KBM-7 (cell line): ENCODE measurements at regions not wholly inside any gene's neighbourhood (a gene's known extent, or its start where the extent isn't known, plus 50 kb on each side); places are given as distances from the start of the nearest gene placed in this dataset.

ENCODE experiments used
- DNase-seq: peaks from one replicate; pipeline ENCODE4 v3.0.0-alpha.2; 2015
- in situ Hi-C: fragments of 300-500 bp; cut with MboI; formaldehyde crosslinking; loops from 2 replicates; pipeline ENCODE4 v1.14.3; 2020; ENCODE audit warnings: low sequenced_read_pairs, low pct_unique_long_range_greater_than_20kb, mixed read lengths

DNA sequence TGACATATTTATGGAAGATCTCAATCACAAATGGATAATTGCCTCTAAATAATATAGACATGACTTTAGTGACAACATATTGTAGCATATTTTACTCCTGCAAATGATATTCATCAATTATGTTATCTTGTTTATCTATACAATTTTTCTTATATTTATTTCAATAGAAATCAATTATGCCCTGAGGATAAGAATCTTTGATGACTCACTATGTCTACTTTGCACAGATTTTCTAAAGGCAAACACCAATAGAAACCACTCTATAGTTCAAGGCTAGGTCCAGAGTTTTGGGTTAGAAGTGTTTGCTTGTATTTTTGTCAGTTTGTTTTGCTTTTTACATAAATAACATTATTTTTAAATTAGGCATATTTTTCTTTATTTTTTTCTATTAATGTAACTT lies 879.0 kb downstream of the LTN1 start:
- in situ Hi-C loops, result no loop called here

DNA sequence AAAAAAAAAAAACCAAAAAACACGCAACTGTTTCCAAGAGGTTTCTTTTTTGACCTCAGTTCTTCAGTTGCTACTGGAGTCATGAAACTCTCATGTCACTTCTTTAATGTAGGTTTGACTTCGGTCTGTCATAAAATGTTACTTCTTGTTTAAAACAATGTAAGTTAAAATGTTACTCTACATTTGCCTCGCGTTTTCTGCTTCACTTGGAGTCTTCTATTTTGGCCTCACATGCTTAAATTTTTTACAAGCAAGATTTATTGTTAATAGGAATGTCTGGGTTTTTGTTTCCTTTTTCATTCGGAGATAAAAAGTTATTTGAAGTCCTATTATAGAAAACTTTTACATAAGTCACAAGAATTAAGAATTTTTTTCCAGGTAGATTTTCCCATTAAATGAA lies 880.2 kb downstream of the LTN1 start:
- in situ Hi-C loops, result no loop called here
- no peak for DNase-seq

More for the DNA sequence above, 879.0 kb downstream of the LTN1 start:
- no peak for DNase-seq

GRCh38 chr21:28111151-28111619 lies 881.5 kb downstream of the LTN1 start:
- DNase-seq, result no peak
- in situ Hi-C loops, result no loop called here

DNA sequence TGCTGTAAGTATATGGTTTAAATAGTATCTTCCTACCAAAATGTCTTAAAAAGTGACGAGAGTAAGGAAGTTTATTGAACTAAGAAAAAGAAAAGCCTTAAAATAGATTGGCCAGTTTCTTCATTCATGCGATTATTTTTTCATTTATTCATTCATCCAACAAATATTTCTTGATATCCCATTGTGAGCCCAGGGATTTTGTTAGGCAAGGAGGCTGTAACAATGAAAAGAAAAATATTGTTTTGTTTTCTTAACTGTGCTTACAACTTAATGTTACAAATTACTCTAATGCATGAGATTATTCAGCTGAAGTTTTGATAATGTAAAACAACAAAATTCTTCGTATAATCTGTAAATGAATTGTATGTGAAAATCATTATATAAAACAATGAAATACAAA lies 882.0 kb downstream of the LTN1 start:
- in situ Hi-C loops, result no loop called here
- DNase-seq, result no peak

DNA sequence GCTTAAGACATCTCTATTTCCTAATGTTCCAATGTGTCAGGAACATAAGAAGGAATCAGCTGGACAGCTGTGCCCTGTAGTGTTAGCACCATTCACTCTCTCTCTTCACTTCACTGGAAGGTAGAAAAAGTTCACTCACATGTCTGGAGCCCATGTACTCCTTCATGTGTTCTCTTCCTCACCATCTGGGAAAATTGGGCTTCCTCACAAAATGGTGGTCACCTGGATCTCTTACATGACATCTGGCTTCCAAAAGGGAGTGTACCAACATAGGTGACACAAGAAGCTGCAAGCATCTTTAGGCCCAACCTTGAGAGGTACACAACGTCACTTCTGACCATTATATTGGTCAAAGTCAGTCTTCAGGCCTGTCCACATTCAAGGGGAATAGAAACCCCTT lies 882.6 kb downstream of the LTN1 start:
- in situ Hi-C loops, result no loop called here
- no peak for DNase-seq

GRCh38 chr21:28106370-28106890 lies 886.2 kb downstream of the LTN1 start:
- in situ Hi-C loops, result no loop called here
- DNase-seq, result no peak

DNA sequence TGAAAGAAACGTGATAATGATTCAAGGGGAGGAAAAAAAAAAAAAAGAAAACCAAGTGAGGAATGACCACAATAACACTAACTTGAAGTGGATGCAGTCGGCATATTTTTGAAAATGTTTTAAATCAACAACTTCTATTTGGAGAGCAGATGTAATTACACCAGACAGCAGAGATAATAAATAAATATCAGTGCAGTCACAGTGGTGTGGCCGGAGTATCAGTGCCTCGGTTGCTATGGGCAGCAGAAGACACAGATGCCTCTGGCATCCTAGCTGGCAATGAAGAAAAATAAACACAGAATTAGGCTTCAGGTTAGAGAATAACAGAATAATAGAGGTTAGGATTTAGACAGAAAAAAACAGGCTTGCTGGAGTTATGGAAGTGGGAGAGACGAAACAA lies 888.3 kb downstream of the LTN1 start:
- DNase-seq, result no peak
- in situ Hi-C loops, result no loop called here

- in situ Hi-C loops, result no loop called here
- DNase-seq, result no peak
These were observed 892.3 kb downstream of the LTN1 start for GRCh38 chr21:28100366-28100765.

DNA sequence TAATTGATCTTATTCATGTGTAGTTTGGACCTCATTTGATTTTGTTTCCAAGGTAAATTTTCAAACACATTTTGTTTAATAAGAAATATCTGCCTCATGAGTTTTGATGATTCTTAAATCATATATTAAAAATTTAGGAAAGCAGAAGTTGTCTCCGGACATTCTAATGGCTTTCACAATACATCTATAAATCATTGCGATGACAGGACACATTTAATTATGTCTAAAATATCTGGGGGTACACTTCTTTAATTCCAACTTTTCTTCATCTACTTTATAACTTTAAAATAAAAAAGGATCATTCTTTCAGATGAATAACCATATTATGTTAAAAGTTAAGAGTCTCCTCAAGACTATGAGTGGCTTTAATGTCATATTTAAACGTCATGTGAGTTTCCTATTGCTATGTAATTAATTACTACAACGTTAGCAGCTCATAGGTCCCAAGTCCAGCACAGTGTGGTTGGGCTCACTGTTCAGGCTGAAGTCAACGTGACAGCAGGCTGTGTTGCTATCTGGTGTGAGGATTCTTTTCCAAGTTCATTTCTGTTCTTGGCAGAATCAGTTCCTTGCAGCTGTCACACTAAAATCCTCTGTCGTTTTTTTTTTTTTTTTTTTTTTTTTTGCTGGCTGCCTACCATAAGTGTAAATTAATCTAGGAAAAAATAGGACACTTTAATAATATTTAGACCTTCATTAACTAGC lies 893.5 kb downstream of the LTN1 start:
- in situ Hi-C loops, result no loop called here
- DNase-seq, result no peak

- DNase-seq, result no peak
- in situ Hi-C loops, result no loop called here
These were observed 901.2 kb downstream of the LTN1 start for GRCh38 chr21:28091466-28091865.

- in situ Hi-C loops, result no loop called here
- no peak for DNase-seq
These were observed 902.1 kb downstream of the LTN1 start for GRCh38 chr21:28090546-28090945.

- in situ Hi-C loops, result no loop called here
- DNase-seq, result no peak
These were observed 902.9 kb downstream of the LTN1 start for GRCh38 chr21:28089599-28090441.

GRCh38 chr21:28086861-28087581 lies 905.7 kb downstream of the LTN1 start:
- in situ Hi-C loops, result no loop called here
- no peak for DNase-seq

DNA sequence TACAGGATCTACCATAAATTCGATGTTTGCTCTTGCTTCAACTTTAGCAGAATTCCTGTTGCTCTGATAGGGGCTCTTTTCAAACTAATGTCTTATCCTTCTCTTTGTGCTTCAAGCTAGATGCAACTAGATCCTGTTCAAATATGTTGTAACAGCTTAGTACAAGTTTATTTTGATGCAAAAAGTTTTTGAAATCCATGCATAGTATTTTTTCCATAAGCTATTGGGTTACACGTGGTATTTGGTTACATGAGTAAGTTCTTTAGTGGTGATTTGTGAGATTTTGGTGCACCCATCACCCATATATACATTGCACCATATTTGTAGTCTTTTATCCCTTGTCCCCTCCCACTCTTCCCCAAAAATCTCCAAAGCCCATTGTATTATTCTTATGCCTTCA lies 907.7 kb downstream of the LTN1 start:
- DNase-seq, result no peak
- in situ Hi-C loops, result no loop called here

DNA sequence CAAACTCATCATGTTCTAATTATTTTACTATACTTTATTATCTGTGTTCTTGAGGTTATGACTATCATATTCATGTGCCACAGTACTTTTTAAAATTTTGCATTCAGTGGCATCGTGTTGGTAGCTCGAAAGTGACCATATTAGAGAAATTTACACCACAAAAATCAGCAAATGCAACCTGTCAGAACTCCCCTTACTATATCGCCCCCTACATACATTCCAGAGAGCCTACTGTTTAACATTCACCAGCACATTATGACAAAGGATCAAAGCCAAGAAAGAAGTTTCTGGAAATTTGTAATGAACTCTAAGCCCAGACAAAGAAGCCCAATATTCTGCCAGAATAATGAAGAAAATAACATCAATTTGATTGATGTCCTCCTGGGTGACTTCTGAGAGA lies 909.3 kb downstream of the LTN1 start:
- DNase-seq, result no peak
- in situ Hi-C loops, result no loop called here

- in situ Hi-C loops, result no loop called here
- no peak for DNase-seq
These were observed 914.6 kb downstream of the LTN1 start for GRCh38 chr21:28078126-28078525.

DNA sequence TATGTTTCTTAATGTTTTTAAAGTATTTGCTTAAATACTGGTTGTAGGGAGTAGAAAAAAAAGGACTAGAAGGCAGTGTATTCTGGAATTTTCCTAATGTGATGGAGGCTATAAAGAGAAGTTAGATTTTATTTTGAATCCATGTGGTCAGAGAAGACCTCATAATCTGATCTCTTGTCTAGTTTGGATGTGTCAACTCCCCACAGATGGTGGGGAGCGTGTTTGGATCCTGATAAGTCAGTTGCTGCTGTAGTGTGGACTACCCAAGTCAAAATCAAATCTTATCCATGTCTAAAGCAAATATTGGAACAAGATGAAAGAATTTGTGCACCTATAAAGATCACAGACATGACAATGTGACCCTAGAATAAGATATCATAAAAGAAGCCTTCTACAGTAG lies 918.0 kb downstream of the LTN1 start:
- in situ Hi-C loops, result no loop called here
- no peak for DNase-seq

DNA sequence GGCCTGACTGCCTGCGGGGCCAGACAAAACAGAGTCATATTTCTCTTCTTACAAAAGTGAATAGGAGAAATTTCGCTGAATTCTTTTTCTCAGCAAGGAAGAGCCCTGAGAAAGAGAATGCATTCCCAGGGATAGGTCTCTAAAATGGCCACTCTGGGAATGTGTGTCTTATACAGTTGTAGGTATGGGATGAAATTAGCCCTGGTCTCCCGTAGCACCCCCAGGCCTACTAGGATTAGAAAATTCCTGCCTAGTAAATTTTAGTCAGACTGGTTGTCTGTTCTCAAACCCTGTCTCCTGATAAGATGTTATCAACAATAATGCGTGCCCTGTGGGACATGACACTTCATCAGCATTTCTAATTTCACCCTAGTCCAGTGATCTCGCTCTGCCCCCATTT lies 920.1 kb downstream of the LTN1 start:
- in situ Hi-C loops, result no loop called here
- DNase-seq, result no peak

- no peak for DNase-seq
These were observed 923.2 kb downstream of the LTN1 start for GRCh38 chr21:28069450-28069923.

More at GRCh38 chr21:28069450-28069923, 923.2 kb downstream of the LTN1 start:
- in situ Hi-C loops, result no loop called here
